ENCODE measurements at regions not wholly inside any gene's neighbourhood (a gene's known extent, or its start where the extent isn't known, plus 50 kb on each side); places are given as distances from the start of the nearest gene placed in this dataset.

- TF ChIP-seq ETV6 (CRISPR knock-in tag; IDR thresholded peaks at IDR 0.05) (no peak), RELA (CRISPR knock-in tag; IDR thresholded peaks at IDR 0.05; ENCODE audit: borderline replicate concordance) (no peak), ERG (CRISPR knock-in tag; IDR thresholded peaks at IDR 0.05) (no peak), TP53 (CRISPR knock-in tag; IDR thresholded peaks at IDR 0.05) (no peak), E2F1 (CRISPR knock-in tag; IDR thresholded peaks at IDR 0.05) (no peak), IRF2 (CRISPR knock-in tag; IDR thresholded peaks at IDR 0.05; ENCODE audit: borderline replicate concordance, low read depth) (no peak), GRHL2 (CRISPR knock-in tag; IDR thresholded peaks at IDR 0.05; ENCODE audit: insufficient replicate concordance, severe bottlenecking) (no peak), MYBL2 (CRISPR knock-in tag; IDR thresholded peaks at IDR 0.05) (no peak), ZNF416 (CRISPR knock-in tag; IDR thresholded peaks at IDR 0.05) (no peak), E2F4 (CRISPR knock-in tag; IDR thresholded peaks at IDR 0.05; ENCODE audit: borderline replicate concordance, low read depth) (no peak), FOXP4 (CRISPR knock-in tag; IDR thresholded peaks at IDR 0.05) (no peak), AR (CRISPR knock-in tag; IDR thresholded peaks at IDR 0.05) (no peak), MAX (CRISPR knock-in tag; IDR thresholded peaks at IDR 0.05) (no peak), TEAD4 (CRISPR knock-in tag; IDR thresholded peaks at IDR 0.05) (no peak), ATF3 (CRISPR knock-in tag; conservative IDR thresholded peaks at IDR 0.05) (no peak)
- TF ChIP-seq, protein P1, sequence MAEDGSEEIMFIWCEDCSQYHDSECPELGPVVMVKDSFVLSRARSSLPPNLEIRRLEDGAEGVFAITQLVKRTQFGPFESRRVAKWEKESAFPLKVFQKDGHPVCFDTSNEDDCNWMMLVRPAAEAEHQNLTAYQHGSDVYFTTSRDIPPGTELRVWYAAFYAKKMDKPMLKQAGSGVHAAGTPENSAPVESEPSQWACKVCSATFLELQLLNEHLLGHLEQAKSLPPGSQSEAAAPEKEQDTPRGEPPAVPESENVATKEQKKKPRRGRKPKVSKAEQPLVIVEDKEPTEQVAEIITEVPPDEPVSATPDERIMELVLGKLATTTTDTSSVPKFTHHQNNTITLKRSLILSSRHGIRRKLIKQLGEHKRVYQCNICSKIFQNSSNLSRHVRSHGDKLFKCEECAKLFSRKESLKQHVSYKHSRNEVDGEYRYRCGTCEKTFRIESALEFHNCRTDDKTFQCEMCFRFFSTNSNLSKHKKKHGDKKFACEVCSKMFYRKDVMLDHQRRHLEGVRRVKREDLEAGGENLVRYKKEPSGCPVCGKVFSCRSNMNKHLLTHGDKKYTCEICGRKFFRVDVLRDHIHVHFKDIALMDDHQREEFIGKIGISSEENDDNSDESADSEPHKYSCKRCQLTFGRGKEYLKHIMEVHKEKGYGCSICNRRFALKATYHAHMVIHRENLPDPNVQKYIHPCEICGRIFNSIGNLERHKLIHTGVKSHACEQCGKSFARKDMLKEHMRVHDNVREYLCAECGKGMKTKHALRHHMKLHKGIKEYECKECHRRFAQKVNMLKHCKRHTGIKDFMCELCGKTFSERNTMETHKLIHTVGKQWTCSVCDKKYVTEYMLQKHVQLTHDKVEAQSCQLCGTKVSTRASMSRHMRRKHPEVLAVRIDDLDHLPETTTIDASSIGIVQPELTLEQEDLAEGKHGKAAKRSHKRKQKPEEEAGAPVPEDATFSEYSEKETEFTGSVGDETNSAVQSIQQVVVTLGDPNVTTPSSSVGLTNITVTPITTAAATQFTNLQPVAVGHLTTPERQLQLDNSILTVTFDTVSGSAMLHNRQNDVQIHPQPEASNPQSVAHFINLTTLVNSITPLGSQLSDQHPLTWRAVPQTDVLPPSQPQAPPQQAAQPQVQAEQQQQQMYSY (CRISPR knock-in tag; IDR thresholded peaks at IDR 0.05): no peak
- TF ChIP-seq, protein P2, sequence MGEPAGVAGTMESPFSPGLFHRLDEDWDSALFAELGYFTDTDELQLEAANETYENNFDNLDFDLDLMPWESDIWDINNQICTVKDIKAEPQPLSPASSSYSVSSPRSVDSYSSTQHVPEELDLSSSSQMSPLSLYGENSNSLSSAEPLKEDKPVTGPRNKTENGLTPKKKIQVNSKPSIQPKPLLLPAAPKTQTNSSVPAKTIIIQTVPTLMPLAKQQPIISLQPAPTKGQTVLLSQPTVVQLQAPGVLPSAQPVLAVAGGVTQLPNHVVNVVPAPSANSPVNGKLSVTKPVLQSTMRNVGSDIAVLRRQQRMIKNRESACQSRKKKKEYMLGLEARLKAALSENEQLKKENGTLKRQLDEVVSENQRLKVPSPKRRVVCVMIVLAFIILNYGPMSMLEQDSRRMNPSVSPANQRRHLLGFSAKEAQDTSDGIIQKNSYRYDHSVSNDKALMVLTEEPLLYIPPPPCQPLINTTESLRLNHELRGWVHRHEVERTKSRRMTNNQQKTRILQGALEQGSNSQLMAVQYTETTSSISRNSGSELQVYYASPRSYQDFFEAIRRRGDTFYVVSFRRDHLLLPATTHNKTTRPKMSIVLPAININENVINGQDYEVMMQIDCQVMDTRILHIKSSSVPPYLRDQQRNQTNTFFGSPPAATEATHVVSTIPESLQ (CRISPR knock-in tag; IDR thresholded peaks at IDR 0.05): no peak
- ATAC-seq: no peak
- H3K27me3 Mint-ChIP-seq (ENCODE audit: low read depth): peaks cover 11% of the 10 kb centered on the region
- ChIA-PET POLR2A (no interaction called here), CTCF (interaction anchor here (0.9 to 1.0 kb wide), 2 partner anchors 14 to 175 kb away, joined by 3 to 4 read pairs; no protein-coding TSS in a partner anchor)
- no peaks in the 10 kb centered on the region for H3K4me1 Mint-ChIP-seq
- no peaks in the 10 kb centered on the region for H3K36me3 Mint-ChIP-seq
- H3K4me3 Mint-ChIP-seq: no peak overlapping the region
- H3K27ac Mint-ChIP-seq: no peak overlapping the region
- no peak for DNase-seq (ENCODE audit: low spot score)
- H3K9me3 Mint-ChIP-seq: no peaks in the 10 kb centered on the region
These were observed 119.6 kb downstream of the INSIG2 start for GRCh38 chr2:118207889-118208288.

Data from WTC11 (cell line).